ENCODE measurements at regions not wholly inside any gene's neighbourhood (a gene's known extent, or its start where the extent isn't known, plus 50 kb on each side); places are given as distances from the start of the nearest gene placed in this dataset.

DNA sequence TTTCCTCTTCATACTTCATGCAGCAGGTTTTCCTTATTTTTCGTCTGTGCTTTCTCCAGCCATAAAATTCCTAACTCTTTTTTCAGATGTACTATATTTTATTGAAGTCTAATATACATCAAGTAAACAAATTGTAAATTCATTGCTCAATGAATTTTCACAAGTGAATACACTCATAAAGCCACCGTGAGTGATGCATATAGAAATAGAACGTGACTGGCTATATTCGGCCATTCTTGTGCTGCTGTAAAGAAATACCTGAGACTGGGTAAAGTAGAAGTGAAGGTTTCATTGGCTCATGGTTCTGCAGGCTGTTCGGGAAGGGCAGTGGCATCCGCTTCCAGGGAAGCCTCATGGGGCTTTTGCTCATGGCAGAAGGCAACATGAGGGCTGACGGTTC, 868.4 kb upstream of the EEF2KMT start:
- TF ChIP-seq, protein P1, sequence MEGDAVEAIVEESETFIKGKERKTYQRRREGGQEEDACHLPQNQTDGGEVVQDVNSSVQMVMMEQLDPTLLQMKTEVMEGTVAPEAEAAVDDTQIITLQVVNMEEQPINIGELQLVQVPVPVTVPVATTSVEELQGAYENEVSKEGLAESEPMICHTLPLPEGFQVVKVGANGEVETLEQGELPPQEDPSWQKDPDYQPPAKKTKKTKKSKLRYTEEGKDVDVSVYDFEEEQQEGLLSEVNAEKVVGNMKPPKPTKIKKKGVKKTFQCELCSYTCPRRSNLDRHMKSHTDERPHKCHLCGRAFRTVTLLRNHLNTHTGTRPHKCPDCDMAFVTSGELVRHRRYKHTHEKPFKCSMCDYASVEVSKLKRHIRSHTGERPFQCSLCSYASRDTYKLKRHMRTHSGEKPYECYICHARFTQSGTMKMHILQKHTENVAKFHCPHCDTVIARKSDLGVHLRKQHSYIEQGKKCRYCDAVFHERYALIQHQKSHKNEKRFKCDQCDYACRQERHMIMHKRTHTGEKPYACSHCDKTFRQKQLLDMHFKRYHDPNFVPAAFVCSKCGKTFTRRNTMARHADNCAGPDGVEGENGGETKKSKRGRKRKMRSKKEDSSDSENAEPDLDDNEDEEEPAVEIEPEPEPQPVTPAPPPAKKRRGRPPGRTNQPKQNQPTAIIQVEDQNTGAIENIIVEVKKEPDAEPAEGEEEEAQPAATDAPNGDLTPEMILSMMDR (IDR thresholded peaks at IDR 0.05), result no peak
- Mint-ChIP-seq H3K4me3 (no peak overlapping the region), H3K4me1 (ENCODE audit: low read depth) (no peaks in the 10 kb centered on the region), H3K27me3 (ENCODE audit: insufficient read depth) (no peaks in the 10 kb centered on the region), H3K9me3 (peaks cover 48% of the 10 kb centered on the region), H3K36me3 (ENCODE audit: low read depth) (0 out of 2 replicates have a peak, but pooled peaks cover 6% of the 10 kb centered on the region), H3K27ac (no peak overlapping the region)
- no peak for DNase-seq

DNA sequence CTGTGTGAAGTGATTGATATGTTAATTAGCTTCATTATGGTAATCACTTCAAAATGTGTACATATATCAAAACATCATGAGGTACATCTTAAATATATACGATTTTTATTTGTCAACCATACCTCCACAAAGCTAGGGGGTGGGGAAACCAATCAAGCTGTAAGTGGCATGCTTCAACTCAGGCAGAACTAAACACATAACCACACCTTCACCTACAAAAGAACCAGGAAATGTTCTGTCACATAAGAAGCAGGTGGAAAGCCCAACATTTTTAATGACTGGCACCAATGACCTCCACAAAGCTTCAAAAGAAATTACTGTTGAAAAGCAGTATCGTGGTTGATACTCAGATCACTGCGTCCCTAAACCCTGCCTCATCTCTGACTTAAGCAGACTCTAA, 867.7 kb upstream of the EEF2KMT start:
- Mint-ChIP-seq H3K4me1 (ENCODE audit: low read depth) (no peaks in the 10 kb centered on the region), H3K9me3 (peaks cover 50% of the 10 kb centered on the region), H3K27ac (no peak overlapping the region), H3K4me3 (no peak overlapping the region), H3K36me3 (ENCODE audit: low read depth) (0 out of 2 replicates have a peak, but pooled peaks cover 6% of the 10 kb centered on the region), H3K27me3 (ENCODE audit: insufficient read depth) (no peaks in the 10 kb centered on the region)
- DNase-seq, result no peak
- TF ChIP-seq, protein P1 (IDR thresholded peaks at IDR 0.05), result no peak

DNA sequence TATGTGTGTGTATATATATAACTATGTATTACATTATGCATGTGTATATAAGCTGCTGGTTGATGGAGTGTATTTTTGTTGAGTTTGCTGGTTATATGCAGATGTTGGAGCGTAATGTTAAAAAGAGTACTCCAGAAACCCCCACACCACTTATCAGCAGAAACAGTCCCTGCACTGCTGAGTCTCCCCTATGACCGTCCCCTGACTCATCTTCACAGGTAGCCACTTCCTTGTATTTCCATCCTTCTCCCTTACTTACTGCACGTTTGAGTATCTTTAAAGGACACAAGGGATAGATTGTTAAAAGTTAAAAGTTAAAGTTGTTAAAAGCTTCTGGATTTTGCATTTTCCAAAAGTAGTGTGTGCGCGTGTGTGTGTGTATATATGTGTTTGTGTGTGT, 853.9 kb upstream of the EEF2KMT start:
- no peaks in the 10 kb centered on the region for H3K4me1 Mint-ChIP-seq (ENCODE audit: low read depth)
- H3K36me3 Mint-ChIP-seq (ENCODE audit: low read depth), result no peaks in the 10 kb centered on the region
- H3K9me3 Mint-ChIP-seq, result peaks cover 32% of the 10 kb centered on the region
- no peak overlapping the region for H3K27ac Mint-ChIP-seq
- TF ChIP-seq, protein P1 (IDR thresholded peaks at IDR 0.05), result no peak
- peaks cover 3% of the 10 kb centered on the region for H3K27me3 Mint-ChIP-seq (ENCODE audit: insufficient read depth)
- H3K4me3 Mint-ChIP-seq, result no peak overlapping the region
- DNase-seq, result no peak

DNA sequence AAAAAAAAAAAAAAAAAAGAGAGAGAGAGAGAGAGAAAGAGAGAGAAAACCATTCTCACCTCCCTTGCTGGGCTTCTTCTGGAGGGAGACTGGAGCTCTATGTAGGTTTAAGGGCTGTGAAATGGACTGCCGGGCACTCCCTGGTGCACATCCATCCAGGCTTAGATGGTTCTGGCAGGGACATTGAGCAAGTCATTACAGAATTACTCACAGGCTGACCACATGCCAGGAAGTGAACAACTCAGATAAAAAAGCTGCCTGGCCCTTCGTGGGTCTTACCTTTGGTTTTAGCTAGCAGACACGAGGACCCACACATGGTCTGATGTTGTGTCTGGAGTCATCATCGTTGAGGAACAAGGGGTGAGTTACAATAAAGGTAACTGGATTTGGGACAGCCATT, 847.4 kb upstream of the EEF2KMT start:
- H3K27me3 Mint-ChIP-seq (ENCODE audit: insufficient read depth), result peaks cover under 1% of the 10 kb centered on the region
- peaks cover 66% of the 10 kb centered on the region for H3K9me3 Mint-ChIP-seq
- no peak overlapping the region for H3K27ac Mint-ChIP-seq
- no peak for DNase-seq
- no peaks in the 10 kb centered on the region for H3K36me3 Mint-ChIP-seq (ENCODE audit: low read depth)
- H3K4me3 Mint-ChIP-seq, result no peak overlapping the region
- TF ChIP-seq, protein P1 (IDR thresholded peaks at IDR 0.05), result no peak
- no peaks in the 10 kb centered on the region for H3K4me1 Mint-ChIP-seq (ENCODE audit: low read depth)

DNA sequence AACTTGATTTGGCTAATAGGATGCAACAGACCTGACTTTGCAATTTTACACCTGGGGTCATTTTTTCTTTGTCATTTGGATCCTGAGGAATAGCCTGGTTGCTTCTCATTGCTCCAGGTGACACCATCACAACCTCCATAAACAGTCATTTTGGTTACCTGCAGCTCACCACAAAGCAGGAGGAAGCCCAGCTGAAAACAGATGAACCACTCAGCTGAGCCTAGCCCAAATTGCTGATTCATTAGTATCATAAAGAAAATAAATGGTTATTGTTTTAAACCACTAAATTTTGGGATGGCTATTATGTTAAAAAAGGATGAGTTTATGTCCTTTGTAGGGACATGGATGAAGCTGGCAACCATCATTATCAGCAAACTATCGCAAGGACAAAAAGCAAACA, 841.0 kb upstream of the EEF2KMT start:
- peaks cover 63% of the 10 kb centered on the region for H3K9me3 Mint-ChIP-seq
- TF ChIP-seq, protein P1 (IDR thresholded peaks at IDR 0.05), result no peak
- DNase-seq, result no peak
- no peak overlapping the region for H3K4me3 Mint-ChIP-seq
- no peaks in the 10 kb centered on the region for H3K4me1 Mint-ChIP-seq (ENCODE audit: low read depth)
- no peaks in the 10 kb centered on the region; the same call in 1 of the 2 replicates for H3K27me3 Mint-ChIP-seq (ENCODE audit: insufficient read depth)
- no peak overlapping the region for H3K27ac Mint-ChIP-seq
- H3K36me3 Mint-ChIP-seq (ENCODE audit: low read depth), result no peaks in the 10 kb centered on the region

DNA sequence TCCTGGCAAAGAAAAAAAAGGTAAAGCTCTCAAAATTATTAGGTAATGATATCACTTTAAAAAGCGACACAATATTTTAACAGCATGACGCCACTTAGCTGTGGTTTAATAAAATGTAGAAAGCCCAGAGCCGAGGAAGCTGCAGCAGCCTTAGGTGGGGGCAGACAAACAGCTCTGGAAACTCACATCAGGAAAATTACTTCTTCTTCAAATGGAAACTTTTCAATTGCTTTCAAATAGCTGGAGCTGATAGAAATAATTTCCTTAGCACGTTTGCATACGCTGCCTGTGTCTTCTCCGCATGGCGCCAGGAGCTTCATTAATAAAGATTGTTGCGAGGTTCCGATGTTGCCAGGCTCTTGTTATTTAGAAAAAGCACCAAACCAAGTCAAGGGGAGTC, 835.3 kb upstream of the EEF2KMT start:
- Mint-ChIP-seq H3K27me3 (ENCODE audit: insufficient read depth) (no peaks in the 10 kb centered on the region), H3K4me1 (ENCODE audit: low read depth) (no peaks in the 10 kb centered on the region), H3K36me3 (ENCODE audit: low read depth) (no peaks in the 10 kb centered on the region), H3K9me3 (peaks cover 60% of the 10 kb centered on the region), H3K4me3 (no peak overlapping the region), H3K27ac (no peak overlapping the region)
- TF ChIP-seq, protein P1 (IDR thresholded peaks at IDR 0.05), result no peak
- DNase-seq, result no peak
